ENCODE measurements at regions not wholly inside any gene's neighbourhood (a gene's known extent, or its start where the extent isn't known, plus 50 kb on each side); places are given as distances from the start of the nearest gene placed in this dataset.

DNA sequence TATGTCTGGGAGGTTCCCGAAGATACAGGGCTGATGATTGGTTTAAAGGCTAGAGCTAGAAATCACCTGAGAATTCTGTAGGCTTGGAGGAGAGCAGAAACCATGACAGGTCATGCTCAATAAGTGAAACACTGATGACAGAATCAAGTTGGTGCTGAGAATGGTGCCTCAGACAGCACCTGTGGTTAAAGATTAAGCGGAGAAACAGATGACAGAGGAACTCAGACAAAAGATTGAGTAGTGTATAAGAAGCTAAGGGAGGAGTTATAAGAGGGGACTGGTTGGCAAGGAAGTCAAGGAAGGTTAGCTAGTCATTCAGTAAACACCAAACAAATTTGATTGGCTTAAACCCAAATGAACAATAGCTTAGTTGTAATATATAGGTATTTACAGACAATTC lies 385.4 kb upstream of the CNKSR2 start:
- TF ChIP-seq CTCF (conservative IDR thresholded peaks at IDR 0.05 in 1 of 2, IDR thresholded peaks at IDR 0.05 in 1 of 2; ENCODE audit: extremely low read depth in 1 of 2, insufficient read depth in 1 of 2, low read depth in 1 of 2, low read length in 2 of 2) (no peak), EZH2 (IDR thresholded peaks at IDR 0.05; ENCODE audit: borderline replicate concordance, low read length) (no peak)

Measured in mammary epithelial cell (primary cell).